NB4 (cell line): ENCODE measurements at regions not wholly inside any gene's neighbourhood (a gene's known extent, or its start where the extent isn't known, plus 50 kb on each side); places are given as distances from the start of the nearest gene placed in this dataset.

Source experiments
- MYC ChIP-seq: IDR thresholded peaks from 2 replicates; pipeline ENCODE4 v1.6.1; 2011; ENCODE audit warnings: low read depth, low read length
- POLR2A ChIP-seq: IDR thresholded peaks from 2 replicates; pipeline ENCODE4 v1.6.1; 2011; ENCODE audit warnings: mild to moderate bottlenecking; ENCODE audit not compliant: insufficient read length; ENCODE audit errors: extremely low read depth
- TF ChIP-seq, protein P1 (sequence below): IDR thresholded peaks from 2 replicates; pipeline ENCODE4 v1.6.1; 2011; ENCODE audit warnings: low read depth, low read length

DNA sequence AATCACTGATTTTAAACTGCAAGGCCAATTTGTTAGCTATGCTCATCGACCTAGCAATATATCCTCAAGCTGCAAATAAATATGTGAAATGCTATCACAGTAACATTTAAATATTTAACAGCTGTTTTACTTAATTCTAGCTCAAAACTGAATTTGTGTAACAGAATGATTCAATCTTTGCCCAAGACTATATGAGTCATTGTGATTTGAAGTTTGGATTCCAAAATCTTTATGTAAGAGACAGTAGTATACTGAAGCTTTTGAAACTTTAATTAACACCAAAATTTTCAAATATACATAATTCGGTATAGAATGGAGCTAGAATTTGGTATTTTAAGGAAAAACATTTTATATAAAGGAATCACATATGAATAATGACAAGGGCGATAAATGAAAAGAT is 603.0 kb upstream of the ROBO2 start:
- TF ChIP-seq POLR2A (no peak), MYC (no peak)
- TF ChIP-seq, protein P1, sequence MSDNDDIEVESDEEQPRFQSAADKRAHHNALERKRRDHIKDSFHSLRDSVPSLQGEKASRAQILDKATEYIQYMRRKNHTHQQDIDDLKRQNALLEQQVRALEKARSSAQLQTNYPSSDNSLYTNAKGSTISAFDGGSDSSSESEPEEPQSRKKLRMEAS: no peak
